Ovary (tissue), 7 donors: ENCODE measurements at regions not wholly inside any gene's neighbourhood (a gene's known extent, or its start where the extent isn't known, plus 50 kb on each side); places are given as distances from the start of the nearest gene placed in this dataset.

Experiments
- DNase-seq, 5 donors: peaks; one replicate each; pipeline ENCODE4 v3.0.0-alpha.2; 2019 to 2020
- H3K27ac ChIP-seq, 2 donors: fragments of 200-600 bp; one replicate each; pipeline versions ENCODE4 v1.5.1 to v1.8.0; 2019 to 2022
- H3K27me3 ChIP-seq: fragments of 200-600 bp; one replicate; pipeline ENCODE4 v1.8.0; 2022
- H3K36me3 ChIP-seq: fragments of 200-600 bp; sonication (generic); one replicate; pipeline ENCODE4 v1.5.1; 2019
- H3K4me1 ChIP-seq: one replicate; pipeline ENCODE4 v1.8.1; 2013; ENCODE audit warnings: mild to moderate bottlenecking, moderate library complexity; ENCODE audit not compliant: insufficient read depth
- H3K4me3 ChIP-seq: fragments of 200-600 bp; sonication (generic); one replicate; pipeline ENCODE4 v1.5.1; 2017
- H3K9me3 ChIP-seq, 2 donors: fragments of 200-600 bp in 1 of 2; sonication (generic) in 1 of 2; one replicate each; pipeline versions ENCODE4 v1.5.1 to v1.8.1; 2013 to 2019; ENCODE audit warnings: mild to moderate bottlenecking in 1 of 2, moderate library complexity in 1 of 2
- EP300 ChIP-seq: sonication (generic); formaldehyde crosslinking; IDR thresholded peaks from one replicate; pipeline ENCODE4 v1.6.1; 2017; ENCODE audit warnings: antibody characterized with exemption
- POLR2A ChIP-seq: fragments of 450-650 bp; IDR thresholded peaks from one replicate; pipeline ENCODE4 v1.6.1; 2017; ENCODE audit warnings: antibody characterized with exemption, mild to moderate bottlenecking, moderate library complexity
- WGBS, 3 donors: extraction: QIAGEN DNeasy Blood & Tissue Kit in 1 of 3; methylation state at CpG; one replicate each; pipeline versions ENCODE4 v1.1.5 to v1.1.7; 2013 to 2017; 5-methylcytosine and 5-hydroxymethylcytosine counted together
- intact Hi-C, 4 donors: fragments of 100-400 bp; cut with DNase I; formaldehyde crosslinking; loops; one replicate each; pipeline versions ENCODE4 v1.11.0 to v1.15.1; 2022 to 2023
- TF ChIP-seq, protein P1 (sequence below), 3 donors: fragments of 450-650 bp in 2 of 3; fragments of 200-600 bp in 1 of 3; IDR thresholded peaks; one replicate each; pipeline versions ENCODE4 v1.5.1 to v1.8.0; 2016 to 2022; ENCODE audit warnings: antibody characterized with exemption in 3 of 3, mild to moderate bottlenecking in 1 of 3
- donor health status: DM: no; HTN: no; CAD: no; lungs with moderate emphysema.
- donor health status: DM: no; HTN: no; CAD: no.
- donor health status: Bipolar disorder and iron deficiency.
- donor health status: DM: no; HTN: no; CAD: no.
- donor health status: DM: yes; HTN: yes; CAD: no.

DNA sequence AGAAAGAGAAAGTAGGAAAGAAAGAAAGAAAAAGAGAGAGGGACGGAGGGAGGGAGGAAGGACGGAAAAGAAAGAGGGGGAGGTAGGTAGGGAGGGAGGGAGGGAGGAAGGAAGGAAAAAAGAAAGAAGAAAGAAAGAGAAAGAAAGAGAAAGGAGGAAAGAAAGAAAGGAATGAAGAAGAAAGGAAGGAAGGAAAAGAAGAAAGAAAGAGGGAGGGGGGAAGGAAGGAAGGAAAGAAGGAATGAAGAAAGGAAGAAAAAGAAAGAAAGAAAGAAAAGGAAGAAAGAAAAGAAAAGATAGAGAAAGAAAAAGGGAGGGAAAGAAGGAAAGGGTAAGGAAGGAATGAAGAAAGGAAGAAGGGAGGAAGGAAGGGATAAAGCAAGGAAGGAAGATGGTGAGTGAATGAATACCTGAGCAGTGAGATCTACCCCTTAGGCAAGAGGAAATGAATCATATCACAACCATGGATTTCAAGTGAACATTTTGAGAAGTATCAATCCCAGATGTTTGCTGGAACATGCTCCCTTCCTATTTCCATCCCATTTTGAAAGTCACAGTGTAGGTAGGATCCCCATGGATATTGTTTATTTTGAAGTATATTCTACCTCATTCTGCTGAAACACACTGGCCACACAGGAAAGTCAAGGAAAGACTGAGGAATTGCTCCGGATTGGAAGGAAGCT lies 639.4 kb upstream of the TBX3 start:
- TF ChIP-seq, protein P1, sequence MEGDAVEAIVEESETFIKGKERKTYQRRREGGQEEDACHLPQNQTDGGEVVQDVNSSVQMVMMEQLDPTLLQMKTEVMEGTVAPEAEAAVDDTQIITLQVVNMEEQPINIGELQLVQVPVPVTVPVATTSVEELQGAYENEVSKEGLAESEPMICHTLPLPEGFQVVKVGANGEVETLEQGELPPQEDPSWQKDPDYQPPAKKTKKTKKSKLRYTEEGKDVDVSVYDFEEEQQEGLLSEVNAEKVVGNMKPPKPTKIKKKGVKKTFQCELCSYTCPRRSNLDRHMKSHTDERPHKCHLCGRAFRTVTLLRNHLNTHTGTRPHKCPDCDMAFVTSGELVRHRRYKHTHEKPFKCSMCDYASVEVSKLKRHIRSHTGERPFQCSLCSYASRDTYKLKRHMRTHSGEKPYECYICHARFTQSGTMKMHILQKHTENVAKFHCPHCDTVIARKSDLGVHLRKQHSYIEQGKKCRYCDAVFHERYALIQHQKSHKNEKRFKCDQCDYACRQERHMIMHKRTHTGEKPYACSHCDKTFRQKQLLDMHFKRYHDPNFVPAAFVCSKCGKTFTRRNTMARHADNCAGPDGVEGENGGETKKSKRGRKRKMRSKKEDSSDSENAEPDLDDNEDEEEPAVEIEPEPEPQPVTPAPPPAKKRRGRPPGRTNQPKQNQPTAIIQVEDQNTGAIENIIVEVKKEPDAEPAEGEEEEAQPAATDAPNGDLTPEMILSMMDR (IDR thresholded peaks at IDR 0.05) = no peak
- TF ChIP-seq POLR2A (no peak), EP300 (no peak)
- Histone ChIP-seq H3K36me3 (no peaks in the 10 kb centered on the region), H3K4me3 (no peak overlapping the region), H3K9me3 (no peaks in the 10 kb centered on the region), H3K27ac (no peak overlapping the region), H3K4me1 (peaks cover 6% of the 10 kb centered on the region), H3K27me3 (no peaks in the 10 kb centered on the region)
- WGBS, 3 donors = 73 to 92% (median 84%) methylated on average over 3 of the region's 3 CpGs
- intact Hi-C loops = no loop called here
- no peak for DNase-seq

- DNase-seq = no peak
- Histone ChIP-seq H3K27me3 (no peaks in the 10 kb centered on the region), H3K4me3 (no peak overlapping the region), H3K36me3 (no peaks in the 10 kb centered on the region), H3K27ac (no peak overlapping the region), H3K9me3 (no peaks in the 10 kb centered on the region), H3K4me1 (peaks cover 6% of the 10 kb centered on the region)
- intact Hi-C loops = no loop called here
- TF ChIP-seq EP300 = no peak
- TF ChIP-seq, protein P1 (IDR thresholded peaks at IDR 0.05) = no peak
- TF ChIP-seq POLR2A = no peak
- WGBS, 3 donors = 40 to 62% (median 48%) methylated on average over 4 of the region's 4 CpGs
Measured at GRCh38 chr12:115322275-115322674, 638.3 kb upstream of the TBX3 start.

- peaks cover 6% of the 10 kb centered on the region for H3K4me1 ChIP-seq
- TF ChIP-seq, protein P1 (IDR thresholded peaks at IDR 0.05) = no peak
- TF ChIP-seq POLR2A = no peak
- no peak for TF ChIP-seq EP300
- WGBS, 3 donors = 37 to 42% (median 40%) methylated on average over 8 of the region's 8 CpGs
- no peak overlapping the region for H3K4me3 ChIP-seq
- H3K9me3 ChIP-seq = no peaks in the 10 kb centered on the region
- peak in 1 of 5 donors; percentile 37 for DNase-seq
- no peaks in the 10 kb centered on the region for H3K36me3 ChIP-seq
- H3K27me3 ChIP-seq = no peaks in the 10 kb centered on the region
- no peak overlapping the region for H3K27ac ChIP-seq
- intact Hi-C loops = no loop called here
Measured at GRCh38 chr12:115320967-115321366, 637.0 kb upstream of the TBX3 start.

DNA sequence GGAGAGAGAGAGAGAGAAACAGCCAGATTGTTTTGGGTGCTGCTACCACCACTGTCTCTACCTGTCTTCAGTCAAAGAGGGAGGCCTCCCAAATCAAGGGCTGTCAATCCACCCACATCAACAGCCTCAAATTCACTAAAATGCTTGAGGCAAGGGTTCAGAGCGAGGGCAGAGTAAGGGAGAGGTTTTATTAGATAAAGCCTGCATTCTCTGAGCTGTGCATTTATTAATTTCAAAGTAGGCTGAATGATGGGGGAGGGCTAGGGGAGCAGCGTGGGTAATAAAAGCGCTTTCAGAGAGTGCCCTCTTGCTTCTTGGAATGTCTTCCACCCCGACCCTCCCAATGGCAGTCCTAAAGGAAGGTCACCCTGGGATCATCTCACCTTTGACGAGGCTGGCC lies 636.5 kb upstream of the TBX3 start:
- Histone ChIP-seq H3K4me3 (no peak overlapping the region), H3K36me3 (no peaks in the 10 kb centered on the region), H3K4me1 (peaks cover 6% of the 10 kb centered on the region), H3K27ac (no peak overlapping the region), H3K9me3 (no peaks in the 10 kb centered on the region), H3K27me3 (no peaks in the 10 kb centered on the region)
- TF ChIP-seq EP300 = no peak
- TF ChIP-seq POLR2A = no peak
- TF ChIP-seq, protein P1 (IDR thresholded peaks at IDR 0.05) = no peak
- intact Hi-C loops = no loop called here
- DNase-seq = no peak
- WGBS, 3 donors = 57 to 67% (median 62%) methylated on average over 5 of the region's 5 CpGs
